ENCODE measurements at regions not wholly inside any gene's neighbourhood (a gene's known extent, or its start where the extent isn't known, plus 50 kb on each side); places are given as distances from the start of the nearest gene placed in this dataset.
A peak's percentile ranks its signal among the peaks of the same experiment; 100 is the strongest.

DNA sequence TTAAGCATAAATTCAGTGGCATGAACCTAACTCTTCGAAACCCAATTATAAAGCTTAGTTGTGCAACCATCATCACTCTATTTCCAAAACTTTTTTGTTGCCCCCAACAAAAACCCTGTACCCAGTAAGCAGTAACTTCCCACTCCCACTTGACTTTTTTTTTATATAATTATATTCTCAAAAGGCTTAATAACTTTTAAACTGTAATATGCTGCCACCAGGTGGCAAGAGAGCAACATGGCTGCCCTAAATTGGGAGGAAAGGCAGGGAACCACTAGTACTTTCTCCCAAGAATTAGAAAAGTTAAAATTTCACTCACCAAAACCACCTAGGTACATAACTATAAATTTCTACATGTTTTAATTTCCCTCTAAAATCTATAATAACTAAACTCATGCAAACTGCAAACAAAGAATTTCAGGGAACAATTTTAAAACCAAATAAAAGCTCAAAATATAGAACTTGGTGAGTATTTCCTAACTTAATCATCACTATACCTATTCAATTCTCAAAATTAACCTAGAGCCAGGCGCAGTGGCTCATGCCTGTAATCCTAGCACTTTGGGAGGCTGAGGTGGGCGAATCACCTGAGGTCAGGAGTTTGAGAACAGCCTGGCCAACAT, 50.2 kb upstream of the RNF38 start:
- DNase-seq = peak; percentile 26
- H3K79me2 ChIP-seq (ENCODE audit: low read length) = peaks cover 15% of the 10 kb centered on the region
- no peak overlapping the region for H3K9ac ChIP-seq (ENCODE audit: low read length)

More for the DNA sequence above, 50.2 kb upstream of the RNF38 start:
- no peaks in the 10 kb centered on the region for H3K36me3 ChIP-seq (replicated peaks; ENCODE audit: insufficient read depth, low read length)
- no peaks in the 10 kb centered on the region for H3K27me3 ChIP-seq (replicated peaks; ENCODE audit: insufficient read depth, low read length)
- no peak overlapping the region for H3K4me3 ChIP-seq (ENCODE audit: low read length)
- H3K9me3 ChIP-seq (replicated peaks; ENCODE audit: insufficient read depth, low read length) = no peaks in the 10 kb centered on the region
- TF ChIP-seq EZH2 (optimal IDR thresholded peaks at IDR 0.05; ENCODE audit: low read depth, low read length) = no peak
- TF ChIP-seq, protein P1, sequence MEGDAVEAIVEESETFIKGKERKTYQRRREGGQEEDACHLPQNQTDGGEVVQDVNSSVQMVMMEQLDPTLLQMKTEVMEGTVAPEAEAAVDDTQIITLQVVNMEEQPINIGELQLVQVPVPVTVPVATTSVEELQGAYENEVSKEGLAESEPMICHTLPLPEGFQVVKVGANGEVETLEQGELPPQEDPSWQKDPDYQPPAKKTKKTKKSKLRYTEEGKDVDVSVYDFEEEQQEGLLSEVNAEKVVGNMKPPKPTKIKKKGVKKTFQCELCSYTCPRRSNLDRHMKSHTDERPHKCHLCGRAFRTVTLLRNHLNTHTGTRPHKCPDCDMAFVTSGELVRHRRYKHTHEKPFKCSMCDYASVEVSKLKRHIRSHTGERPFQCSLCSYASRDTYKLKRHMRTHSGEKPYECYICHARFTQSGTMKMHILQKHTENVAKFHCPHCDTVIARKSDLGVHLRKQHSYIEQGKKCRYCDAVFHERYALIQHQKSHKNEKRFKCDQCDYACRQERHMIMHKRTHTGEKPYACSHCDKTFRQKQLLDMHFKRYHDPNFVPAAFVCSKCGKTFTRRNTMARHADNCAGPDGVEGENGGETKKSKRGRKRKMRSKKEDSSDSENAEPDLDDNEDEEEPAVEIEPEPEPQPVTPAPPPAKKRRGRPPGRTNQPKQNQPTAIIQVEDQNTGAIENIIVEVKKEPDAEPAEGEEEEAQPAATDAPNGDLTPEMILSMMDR (IDR thresholded peaks at IDR 0.05; ENCODE audit: low read length) = peak; percentile 52
- no peaks in the 10 kb centered on the region for H3K4me1 ChIP-seq (ENCODE audit: low read length)
- H3K4me2 ChIP-seq (ENCODE audit: low read depth, low read length) = no peak overlapping the region
- H2AFZ ChIP-seq (ENCODE audit: low read length) = no peak overlapping the region
- no peaks in the 10 kb centered on the region for H3F3A ChIP-seq (ENCODE audit: insufficient read depth, low read length)
- H3K9me2 ChIP-seq (replicated peaks; ENCODE audit: insufficient read depth, low read length) = no peaks in the 10 kb centered on the region
- H3K27ac ChIP-seq (ENCODE audit: low read length) = no peak overlapping the region
- peaks cover 3% of the 10 kb centered on the region; the same call in 1 of the 2 replicates for H4K20me1 ChIP-seq (ENCODE audit: insufficient read depth, low read length)

Measured in MM.1S (cell line).